Memory B cell (primary cell): ENCODE measurements at regions not wholly inside any gene's neighbourhood (a gene's known extent, or its start where the extent isn't known, plus 50 kb on each side); places are given as distances from the start of the nearest gene placed in this dataset.

Experiments used
- ATAC-seq: fragments of 150-1000 bp; cut with Tn5 transposase; 2 replicates; pipeline ENCODE4 v1.10.0; 2021; ENCODE audit warnings: low read depth, mild to moderate bottlenecking, moderate library complexity
- DNase-seq, 2 donors: peaks; one replicate each; pipeline ENCODE4 v3.0.0; 2022; ENCODE audit warnings: low spot score in 2 of 2
- H3K27ac Mint-ChIP-seq: one replicate; pipeline ENCODE4 v1.8.0; 2022; ENCODE audit warnings: mild to moderate bottlenecking, moderate library complexity, mixed read lengths
- H3K27me3 Mint-ChIP-seq: one replicate; pipeline ENCODE4 v1.8.0; 2022; ENCODE audit warnings: mixed read lengths
- H3K36me3 Mint-ChIP-seq: one replicate; pipeline ENCODE4 v1.8.0; 2022; ENCODE audit warnings: mild to moderate bottlenecking, mixed read lengths
- H3K4me1 Mint-ChIP-seq: one replicate; pipeline ENCODE4 v1.8.0; 2022; ENCODE audit warnings: mixed read lengths
- H3K4me3 Mint-ChIP-seq: one replicate; pipeline ENCODE4 v1.8.0; 2022; ENCODE audit warnings: mild to moderate bottlenecking, moderate library complexity, mixed read lengths
- H3K9me3 Mint-ChIP-seq: one replicate; pipeline ENCODE4 v1.8.0; 2022; ENCODE audit warnings: mixed read lengths

GRCh38 chr4:188197566-188197965 lies 58.3 kb downstream of the TRIML1 start:
- Mint-ChIP-seq H3K27ac (no peak overlapping the region), H3K36me3 (no peaks in the 10 kb centered on the region)
- ATAC-seq = no peak

GRCh38 chr4:188198982-188199792 lies 59.9 kb downstream of the TRIML1 start:
- Mint-ChIP-seq H3K4me3 (no peak overlapping the region), H3K9me3 (peaks cover 3% of the 10 kb centered on the region), H3K27ac (no peak overlapping the region), H3K27me3 (no peaks in the 10 kb centered on the region), H3K4me1 (no peaks in the 10 kb centered on the region), H3K36me3 (no peaks in the 10 kb centered on the region)
- no peak for DNase-seq
- ATAC-seq = no peak

More at GRCh38 chr4:188197566-188197965, 58.3 kb downstream of the TRIML1 start:
- Mint-ChIP-seq H3K9me3 (peaks cover 2% of the 10 kb centered on the region), H3K4me1 (no peaks in the 10 kb centered on the region), H3K4me3 (no peak overlapping the region), H3K27me3 (no peaks in the 10 kb centered on the region)
- DNase-seq = no peak

- H3K4me1 Mint-ChIP-seq = no peaks in the 10 kb centered on the region
- H3K9me3 Mint-ChIP-seq = peaks cover 7% of the 10 kb centered on the region
- H3K27me3 Mint-ChIP-seq = no peaks in the 10 kb centered on the region
- ATAC-seq = no peak
- H3K27ac Mint-ChIP-seq = no peak overlapping the region
- DNase-seq = no peak
- no peaks in the 10 kb centered on the region for H3K36me3 Mint-ChIP-seq
- H3K4me3 Mint-ChIP-seq = no peak overlapping the region
These were observed 62.6 kb downstream of the TRIML1 start for GRCh38 chr4:188201851-188202250.

GRCh38 chr4:188206783-188207182 lies 67.5 kb downstream of the TRIML1 start:
- ATAC-seq (no peak), DNase-seq (no peak)
- H3K4me1 Mint-ChIP-seq = no peaks in the 10 kb centered on the region
- no peak overlapping the region for H3K27ac Mint-ChIP-seq
- H3K27me3 Mint-ChIP-seq = no peaks in the 10 kb centered on the region
- no peak overlapping the region for H3K4me3 Mint-ChIP-seq
- peaks cover 7% of the 10 kb centered on the region for H3K9me3 Mint-ChIP-seq
- no peaks in the 10 kb centered on the region for H3K36me3 Mint-ChIP-seq

GRCh38 chr4:188214861-188215260 lies 75.6 kb downstream of the TRIML1 start:
- H3K9me3 Mint-ChIP-seq = peaks cover 3% of the 10 kb centered on the region
- no peak for DNase-seq
- H3K36me3 Mint-ChIP-seq = no peaks in the 10 kb centered on the region
- H3K4me1 Mint-ChIP-seq = no peaks in the 10 kb centered on the region
- no peak overlapping the region for H3K4me3 Mint-ChIP-seq
- ATAC-seq = no peak
- no peak overlapping the region for H3K27ac Mint-ChIP-seq
- H3K27me3 Mint-ChIP-seq = no peaks in the 10 kb centered on the region

GRCh38 chr4:188218392-188218791 lies 79.2 kb downstream of the TRIML1 start:
- H3K4me3 Mint-ChIP-seq = no peak overlapping the region
- H3K27me3 Mint-ChIP-seq = no peaks in the 10 kb centered on the region
- no peak for DNase-seq
- H3K27ac Mint-ChIP-seq = no peak overlapping the region
- H3K9me3 Mint-ChIP-seq = peaks cover 2% of the 10 kb centered on the region
- no peak for ATAC-seq
- no peaks in the 10 kb centered on the region for H3K4me1 Mint-ChIP-seq
- no peaks in the 10 kb centered on the region for H3K36me3 Mint-ChIP-seq

GRCh38 chr4:188220006-188220405 lies 80.8 kb downstream of the TRIML1 start:
- no peaks in the 10 kb centered on the region for H3K36me3 Mint-ChIP-seq
- peaks cover 2% of the 10 kb centered on the region for H3K9me3 Mint-ChIP-seq
- no peaks in the 10 kb centered on the region for H3K4me1 Mint-ChIP-seq
- ATAC-seq (no peak), DNase-seq (no peak)
- H3K27ac Mint-ChIP-seq = no peak overlapping the region
- H3K4me3 Mint-ChIP-seq = no peak overlapping the region
- no peaks in the 10 kb centered on the region for H3K27me3 Mint-ChIP-seq

GRCh38 chr4:188221090-188221489 lies 81.8 kb downstream of the TRIML1 start:
- ATAC-seq (no peak), DNase-seq (no peak)
- H3K4me3 Mint-ChIP-seq = no peak overlapping the region
- H3K27me3 Mint-ChIP-seq = no peaks in the 10 kb centered on the region
- peaks cover 2% of the 10 kb centered on the region for H3K9me3 Mint-ChIP-seq
- no peaks in the 10 kb centered on the region for H3K4me1 Mint-ChIP-seq
- H3K36me3 Mint-ChIP-seq = no peaks in the 10 kb centered on the region
- no peak overlapping the region for H3K27ac Mint-ChIP-seq

GRCh38 chr4:188228279-188228678 lies 89.0 kb downstream of the TRIML1 start:
- H3K9me3 Mint-ChIP-seq = no peaks in the 10 kb centered on the region
- ATAC-seq (no peak), DNase-seq (no peak)
- no peaks in the 10 kb centered on the region for H3K36me3 Mint-ChIP-seq
- no peaks in the 10 kb centered on the region for H3K27me3 Mint-ChIP-seq
- no peak overlapping the region for H3K4me3 Mint-ChIP-seq
- H3K4me1 Mint-ChIP-seq = no peaks in the 10 kb centered on the region
- no peak overlapping the region for H3K27ac Mint-ChIP-seq

- Mint-ChIP-seq H3K27me3 (no peaks in the 10 kb centered on the region), H3K27ac (no peak overlapping the region), H3K4me1 (no peaks in the 10 kb centered on the region), H3K9me3 (no peaks in the 10 kb centered on the region), H3K36me3 (no peaks in the 10 kb centered on the region), H3K4me3 (no peak overlapping the region)
- ATAC-seq (no peak), DNase-seq (no peak)
These were observed 93.2 kb downstream of the TRIML1 start for GRCh38 chr4:188232428-188232827.

- no peak for ATAC-seq
- Mint-ChIP-seq H3K27me3 (peaks cover 2% of the 10 kb centered on the region), H3K9me3 (peaks cover 2% of the 10 kb centered on the region), H3K4me3 (no peak overlapping the region), H3K36me3 (no peaks in the 10 kb centered on the region), H3K27ac (no peak overlapping the region), H3K4me1 (no peaks in the 10 kb centered on the region)
- no peak for DNase-seq
These were observed 102.8 kb downstream of the TRIML1 start for GRCh38 chr4:188242041-188242440.

GRCh38 chr4:188245651-188246050 lies 106.4 kb downstream of the TRIML1 start:
- peaks cover 2% of the 10 kb centered on the region for H3K27me3 Mint-ChIP-seq
- H3K27ac Mint-ChIP-seq = no peak overlapping the region
- H3K9me3 Mint-ChIP-seq = peaks cover 4% of the 10 kb centered on the region
- no peaks in the 10 kb centered on the region for H3K36me3 Mint-ChIP-seq
- DNase-seq (no peak), ATAC-seq (no peak)
- no peak overlapping the region for H3K4me3 Mint-ChIP-seq
- no peaks in the 10 kb centered on the region for H3K4me1 Mint-ChIP-seq

- Mint-ChIP-seq H3K36me3 (no peaks in the 10 kb centered on the region), H3K27me3 (peaks cover 2% of the 10 kb centered on the region), H3K27ac (no peak overlapping the region), H3K9me3 (peaks cover 4% of the 10 kb centered on the region), H3K4me1 (no peaks in the 10 kb centered on the region), H3K4me3 (no peak overlapping the region)
- no peak for DNase-seq
- ATAC-seq = no peak
These were observed 107.2 kb downstream of the TRIML1 start for GRCh38 chr4:188246488-188246887.

- Mint-ChIP-seq H3K9me3 (peaks cover 1% of the 10 kb centered on the region), H3K4me3 (no peak overlapping the region), H3K27me3 (no peaks in the 10 kb centered on the region), H3K4me1 (no peaks in the 10 kb centered on the region), H3K27ac (no peak overlapping the region), H3K36me3 (no peaks in the 10 kb centered on the region)
- DNase-seq (no peak), ATAC-seq (no peak)
These were observed 115.0 kb downstream of the TRIML1 start for GRCh38 chr4:188254211-188254610.

- no peak for DNase-seq
- H3K9me3 Mint-ChIP-seq = peaks cover 10% of the 10 kb centered on the region
- H3K4me1 Mint-ChIP-seq = no peaks in the 10 kb centered on the region
- no peak overlapping the region for H3K27ac Mint-ChIP-seq
- no peak for ATAC-seq
- no peaks in the 10 kb centered on the region for H3K36me3 Mint-ChIP-seq
- no peak overlapping the region for H3K4me3 Mint-ChIP-seq
- no peaks in the 10 kb centered on the region for H3K27me3 Mint-ChIP-seq
These were observed 123.2 kb downstream of the TRIML1 start for GRCh38 chr4:188262464-188262863.
